GM23338 (cell line): ENCODE measurements at regions not wholly inside any gene's neighbourhood (a gene's known extent, or its start where the extent isn't known, plus 50 kb on each side); places are given as distances from the start of the nearest gene placed in this dataset.

Experiments used
- ATAC-seq: fragments of 200-7000 bp; cut with Tn5 transposase; 3 replicates; pipeline ENCODE4 v1.9.1; 2020
- DNase-seq: peaks from one replicate; pipeline ENCODE4 v3.0.0-alpha.2; 2015; ENCODE audit warnings: low spot score
- H2AFZ ChIP-seq: fragments of 200-600 bp; sonication (generic); 2 replicates; pipeline ENCODE4 v1.8.0; 2016; ENCODE audit warnings: antibody characterized with exemption, mild to moderate bottlenecking, moderate library complexity
- H3F3A ChIP-seq: fragments of 200-600 bp; sonication (generic); replicated peaks from 2 replicates; pipeline ENCODE4 v1.8.0; 2017; ENCODE audit warnings: antibody characterized with exemption, mixed run types, low read depth
- H3K27ac ChIP-seq: fragments of 200-600 bp; sonication (generic); 2 replicates; pipeline ENCODE4 v1.6.1; 2016; ENCODE audit warnings: low read depth
- H3K27me3 ChIP-seq: fragments of 200-600 bp; sonication (generic); 2 replicates; pipeline ENCODE4 v1.8.0; 2016; ENCODE audit warnings: mild to moderate bottlenecking, mixed run types, moderate library complexity; ENCODE audit not compliant: insufficient read depth
- H3K36me3 ChIP-seq: fragments of 200-600 bp; sonication (generic); 2 replicates; pipeline ENCODE4 v1.8.0; 2016; ENCODE audit warnings: mild to moderate bottlenecking; ENCODE audit not compliant: insufficient read depth
- H3K4me1 ChIP-seq: fragments of 200-600 bp; sonication (generic); 2 replicates; pipeline ENCODE4 v1.8.0; 2016; ENCODE audit warnings: mild to moderate bottlenecking, moderate library complexity; ENCODE audit not compliant: insufficient read depth
- H3K4me2 ChIP-seq: fragments of 200-600 bp; sonication (generic); 2 replicates; pipeline ENCODE4 v1.7.1; 2017; ENCODE audit warnings: mixed run types
- H3K4me3 ChIP-seq: fragments of 200-600 bp; sonication (generic); 2 replicates; pipeline ENCODE4 v1.6.1; 2016; ENCODE audit warnings: mixed run types
- H3K79me2 ChIP-seq: fragments of 200-600 bp; sonication (generic); replicated peaks from 2 replicates; pipeline ENCODE4 v1.8.0; 2017; ENCODE audit warnings: mild to moderate bottlenecking; ENCODE audit not compliant: insufficient read depth
- H3K9me2 ChIP-seq: fragments of 200-600 bp; sonication (generic); 2 replicates; pipeline ENCODE4 v1.8.0; 2017; ENCODE audit not compliant: insufficient read depth
- H4K20me1 ChIP-seq: fragments of 200-600 bp; sonication (generic); replicated peaks from 2 replicates; pipeline ENCODE4 v1.8.0; 2017; ENCODE audit warnings: mild to moderate bottlenecking; ENCODE audit not compliant: insufficient read depth
- H3K27ac Mint-ChIP-seq: 2 replicates; pipeline ENCODE4 v1.8.0; 2020; ENCODE audit warnings: inconsistent platforms, mild to moderate bottlenecking, moderate library complexity, mixed read lengths
- H3K27me3 Mint-ChIP-seq: 3 replicates; pipeline ENCODE4 v1.8.0; 2022; ENCODE audit warnings: low read depth, mild to moderate bottlenecking, moderate library complexity, mixed read lengths, inconsistent platforms; ENCODE audit not compliant: insufficient read depth, poor library complexity
- H3K36me3 Mint-ChIP-seq: 3 replicates; pipeline ENCODE4 v1.8.0; 2021; ENCODE audit warnings: low read depth, mild to moderate bottlenecking, inconsistent platforms, moderate library complexity, mixed read lengths
- H3K4me1 Mint-ChIP-seq: 3 replicates; pipeline ENCODE4 v1.8.0; 2020; ENCODE audit warnings: mild to moderate bottlenecking, inconsistent platforms, mixed read lengths
- H3K4me3 Mint-ChIP-seq: 3 replicates; pipeline ENCODE4 v1.8.0; 2021; ENCODE audit warnings: moderate library complexity, mild to moderate bottlenecking, inconsistent platforms, mixed read lengths
- H3K9me3 Mint-ChIP-seq: 3 replicates; pipeline ENCODE4 v1.8.0; 2020; ENCODE audit warnings: moderate library complexity, mild to moderate bottlenecking, inconsistent platforms, mixed read lengths
- CREB1 ChIP-seq: fragments of 250-450 bp; sonication (Bioruptor Pico); IDR thresholded peaks from 2 replicates; pipeline ENCODE4 v1.5.0; 2020; ENCODE audit warnings: low read depth, mild to moderate bottlenecking, moderate library complexity
- ETS1 ChIP-seq: IDR thresholded peaks from 2 replicates; pipeline ENCODE4 v1.6.1; 2016; ENCODE audit warnings: antibody characterized with exemption
- EZH2 ChIP-seq: fragments of 200-600 bp; sonication (generic); IDR thresholded peaks from one replicate; pipeline ENCODE4 v1.8.0; 2017; ENCODE audit warnings: antibody characterized with exemption, mild to moderate bottlenecking, low read depth; ENCODE audit not compliant: unreplicated experiment
- EZH2phosphoT487 ChIP-seq: fragments of 200-600 bp; sonication (generic); IDR thresholded peaks from one replicate; pipeline ENCODE4 v1.8.1; 2018; ENCODE audit warnings: antibody characterized with exemption; ENCODE audit not compliant: unreplicated experiment
- JUNB ChIP-seq: IDR thresholded peaks from one replicate; pipeline ENCODE4 v1.6.1; 2016; ENCODE audit warnings: antibody characterized with exemption; ENCODE audit not compliant: unreplicated experiment
- NANOG ChIP-seq: IDR thresholded peaks from 2 replicates; pipeline ENCODE4 v1.6.1; 2016; ENCODE audit warnings: antibody characterized with exemption, borderline replicate concordance
- REST ChIP-seq: IDR thresholded peaks from one replicate; pipeline ENCODE4 v1.6.1; 2018; ENCODE audit warnings: antibody characterized with exemption; ENCODE audit not compliant: unreplicated experiment
- STAT1 ChIP-seq: IDR thresholded peaks from one replicate; pipeline ENCODE4 v1.6.1; 2016; ENCODE audit warnings: antibody characterized with exemption; ENCODE audit not compliant: unreplicated experiment
- ZNF331 ChIP-seq: fragments of 250-450 bp; sonication (Bioruptor Pico); IDR thresholded peaks from 2 replicates; pipeline ENCODE4 v1.5.0; 2020; ENCODE audit warnings: low read depth, mild to moderate bottlenecking, moderate library complexity

- no peaks in the 10 kb centered on the region for H3K36me3 ChIP-seq
- DNase-seq (no peak), ATAC-seq (peak; percentile 75)
- no peaks in the 10 kb centered on the region for H3K9me3 Mint-ChIP-seq
- H3F3A ChIP-seq = no peaks in the 10 kb centered on the region
- no peaks in the 10 kb centered on the region for H3K27me3 ChIP-seq
- TF ChIP-seq CREB1 (CRISPR knock-in tag) (no peak), NANOG (no peak), ETS1 (no peak), EZH2phosphoT487 (no peak)
- peaks cover 16% of the 10 kb centered on the region for H3K4me1 Mint-ChIP-seq
- H3K27ac Mint-ChIP-seq = 0 out of 2 replicates have a peak overlapping the region, but pooled peaks have one; percentile 14
- H2AFZ ChIP-seq = no peak overlapping the region
- H3K4me2 ChIP-seq = no peak overlapping the region
- no peaks in the 10 kb centered on the region for H3K27me3 Mint-ChIP-seq
- no peaks in the 10 kb centered on the region for H3K79me2 ChIP-seq
- no peak overlapping the region for H3K27ac ChIP-seq
- no peak overlapping the region for H3K4me3 ChIP-seq
- no peak overlapping the region for H3K4me3 Mint-ChIP-seq
- peaks cover 13% of the 10 kb centered on the region for H3K4me1 ChIP-seq
- no peaks in the 10 kb centered on the region for H4K20me1 ChIP-seq
- no peaks in the 10 kb centered on the region for H3K36me3 Mint-ChIP-seq
- H3K9me2 ChIP-seq = no peaks in the 10 kb centered on the region
These were observed 1938.7 kb upstream of the NUDT12 start for GRCh38 chr5:105501315-105501714.

- Histone ChIP-seq H3F3A (no peaks in the 10 kb centered on the region), H4K20me1 (no peaks in the 10 kb centered on the region), H3K9me2 (no peaks in the 10 kb centered on the region), H3K4me1 (peaks cover 6% of the 10 kb centered on the region; the same call in 1 of the 2 replicates), H3K4me3 (no peak overlapping the region), H3K36me3 (0 out of 2 replicates have a peak, but pooled peaks cover 2% of the 10 kb centered on the region), H2AFZ (no peak overlapping the region; the same call in 1 of the 2 replicates), H3K27me3 (no peaks in the 10 kb centered on the region), H3K79me2 (no peaks in the 10 kb centered on the region), H3K27ac (no peak overlapping the region), H3K4me2 (no peak overlapping the region)
- Mint-ChIP-seq H3K9me3 (peaks cover 11% of the 10 kb centered on the region; the same call in 1 of the 3 replicates), H3K27me3 (no peaks in the 10 kb centered on the region), H3K36me3 (peaks cover 10% of the 10 kb centered on the region; the same call in 2 of the 3 replicates), H3K27ac (no peak overlapping the region), H3K4me3 (no peak overlapping the region), H3K4me1 (peaks cover 7% of the 10 kb centered on the region; the same call in 2 of the 3 replicates)
- TF ChIP-seq REST (no peak), EZH2 (no peak), JUNB (no peak), ZNF331 (CRISPR knock-in tag) (no peak), STAT1 (no peak)
- DNase-seq (no peak), ATAC-seq (no peak)
These were observed 1912.8 kb upstream of the NUDT12 start for GRCh38 chr5:105475401-105475800.
